Suprapubic skin (tissue), 4 donors: ENCODE measurements at regions not wholly inside any gene's neighbourhood (a gene's known extent, or its start where the extent isn't known, plus 50 kb on each side); places are given as distances from the start of the nearest gene placed in this dataset.

Source experiments
- DNase-seq, 2 donors: peaks; one replicate each; pipeline ENCODE4 v3.0.0-alpha.2; 2019; ENCODE audit warnings: low spot score in 2 of 2
- H3K27ac ChIP-seq: fragments of 200-600 bp; sonication (generic); one replicate; pipeline ENCODE4 v1.5.1; 2019
- H3K27me3 ChIP-seq: fragments of 200-600 bp; sonication (generic); one replicate; pipeline ENCODE4 v1.5.1; 2019
- H3K36me3 ChIP-seq: fragments of 200-600 bp; sonication (generic); one replicate; pipeline ENCODE4 v1.5.1; 2019
- H3K4me1 ChIP-seq: fragments of 200-600 bp; sonication (generic); one replicate; pipeline ENCODE4 v1.5.1; 2019
- H3K4me3 ChIP-seq: fragments of 200-600 bp; sonication (generic); one replicate; pipeline ENCODE4 v1.5.1; 2019; ENCODE audit warnings: mild to moderate bottlenecking
- H3K9me3 ChIP-seq: fragments of 200-600 bp; sonication (generic); one replicate; pipeline ENCODE4 v1.5.1; 2019
- CTCF ChIP-seq, 2 donors: fragments of 200-600 bp in 1 of 2; fragments of 450-650 bp in 1 of 2; sonication (generic) in 1 of 2; IDR thresholded peaks; one replicate each; pipeline ENCODE4 v1.5.1; 2016 to 2019; ENCODE audit warnings: antibody characterized with exemption in 2 of 2, mild to moderate bottlenecking in 1 of 2, moderate library complexity in 1 of 2
- EP300 ChIP-seq: sonication (generic); formaldehyde crosslinking; IDR thresholded peaks from one replicate; pipeline ENCODE4 v1.6.1; 2017; ENCODE audit warnings: antibody characterized with exemption
- POLR2A ChIP-seq, 2 donors: fragments of 450-650 bp; IDR thresholded peaks; one replicate each; pipeline ENCODE4 v1.6.1; 2017; ENCODE audit warnings: antibody characterized with exemption in 2 of 2, mild to moderate bottlenecking in 2 of 2, moderate library complexity in 2 of 2
- POLR2AphosphoS5 ChIP-seq, 3 donors: sonication (generic); formaldehyde crosslinking; IDR thresholded peaks; one replicate each; pipeline ENCODE4 v1.6.1; 2017; ENCODE audit warnings: antibody characterized with exemption in 3 of 3
- WGBS: methylation state at CpG from one replicate; pipeline ENCODE4 v1.1.5; 2018; 5-methylcytosine and 5-hydroxymethylcytosine counted together

- Histone ChIP-seq H3K36me3 (no peaks in the 10 kb centered on the region), H3K9me3 (no peaks in the 10 kb centered on the region), H3K4me3 (no peak overlapping the region), H3K4me1 (peaks cover 3% of the 10 kb centered on the region), H3K27me3 (peaks cover 35% of the 10 kb centered on the region), H3K27ac (no peak overlapping the region)
- no peak for TF ChIP-seq CTCF (IDR thresholded peaks at IDR 0.05)
- no peak for TF ChIP-seq POLR2AphosphoS5 (IDR thresholded peaks at IDR 0.05)
- no peak for TF ChIP-seq POLR2A (IDR thresholded peaks at IDR 0.05)
- no peak for TF ChIP-seq EP300
- 73% methylated on average over 2 of the region's 11 CpGs for WGBS
- DNase-seq: peak; percentile 24 to 54
Observed at GRCh38 chr22:49300241-49300640, 527.4 kb downstream of the BRD1 start.

GRCh38 chr22:49299821-49300231, 527.8 kb downstream of the BRD1 start:
- Histone ChIP-seq H3K4me1 (no peaks in the 10 kb centered on the region), H3K9me3 (no peaks in the 10 kb centered on the region), H3K4me3 (no peak overlapping the region), H3K27me3 (peaks cover 30% of the 10 kb centered on the region), H3K36me3 (no peaks in the 10 kb centered on the region), H3K27ac (no peak overlapping the region)
- 81% methylated on average over 12 of the region's 13 CpGs for whole genome bisulfite sequencing
- peak; percentile 31 to 73 for DNase-seq
- TF ChIP-seq POLR2A (IDR thresholded peaks at IDR 0.05): no peak
- no peak for TF ChIP-seq EP300
- TF ChIP-seq CTCF (IDR thresholded peaks at IDR 0.05): no peak

GRCh38 chr22:49298834-49299750, 528.6 kb downstream of the BRD1 start:
- 86% methylated on average over 33 of the region's 34 CpGs for WGBS
- Histone ChIP-seq H3K36me3 (no peaks in the 10 kb centered on the region), H3K4me3 (no peak overlapping the region), H3K27ac (no peak overlapping the region), H3K4me1 (no peaks in the 10 kb centered on the region), H3K9me3 (no peaks in the 10 kb centered on the region), H3K27me3 (peaks cover 26% of the 10 kb centered on the region)
- DNase-seq: peak; percentile 37 to 56
- no peak for TF ChIP-seq CTCF (IDR thresholded peaks at IDR 0.05)
- TF ChIP-seq POLR2A (IDR thresholded peaks at IDR 0.05): no peak
- no peak for TF ChIP-seq POLR2AphosphoS5 (IDR thresholded peaks at IDR 0.05)
- no peak for TF ChIP-seq EP300

- Histone ChIP-seq H3K4me1 (no peaks in the 10 kb centered on the region), H3K27me3 (peaks cover 19% of the 10 kb centered on the region), H3K9me3 (no peaks in the 10 kb centered on the region), H3K27ac (no peak overlapping the region), H3K36me3 (no peaks in the 10 kb centered on the region), H3K4me3 (no peak overlapping the region)
- WGBS: 82% methylated on average over 36 of the region's 39 CpGs
- peak; percentile 47 to 48 for DNase-seq
- TF ChIP-seq CTCF (IDR thresholded peaks at IDR 0.05) (no peak), POLR2AphosphoS5 (IDR thresholded peaks at IDR 0.05) (no peak)
Observed at GRCh38 chr22:49297871-49298721, 529.6 kb downstream of the BRD1 start.
